PC-3 (cell line): ENCODE measurements at regions not wholly inside any gene's neighbourhood (a gene's known extent, or its start where the extent isn't known, plus 50 kb on each side); places are given as distances from the start of the nearest gene placed in this dataset.
"Not testable (repeated sequence)": the region's sequence is repeated elsewhere in the genome, so short reads cannot be mapped to it uniquely, and the experiment has no call there.

Source experiments
- EZH2 ChIP-seq: fragments of 300-600 bp; sonication (generic); IDR thresholded peaks from one replicate; pipeline ENCODE4 v1.6.1; 2017; ENCODE audit warnings: antibody characterized with exemption, mild to moderate bottlenecking, low read length; ENCODE audit not compliant: unreplicated experiment
- EZH2phosphoT487 ChIP-seq: fragments of 300-600 bp; sonication (generic); IDR thresholded peaks from 2 replicates; pipeline ENCODE4 v1.6.1; 2018; ENCODE audit warnings: mild to moderate bottlenecking, antibody characterized with exemption, low read length, borderline replicate concordance
- TF ChIP-seq, protein P1 (sequence below): fragments of 300-600 bp; sonication (generic); conservative IDR thresholded peaks from 2 replicates; pipeline ENCODE4 v1.5.1; 2017; ENCODE audit warnings: antibody characterized with exemption, low read depth, mild to moderate bottlenecking, low read length

DNA sequence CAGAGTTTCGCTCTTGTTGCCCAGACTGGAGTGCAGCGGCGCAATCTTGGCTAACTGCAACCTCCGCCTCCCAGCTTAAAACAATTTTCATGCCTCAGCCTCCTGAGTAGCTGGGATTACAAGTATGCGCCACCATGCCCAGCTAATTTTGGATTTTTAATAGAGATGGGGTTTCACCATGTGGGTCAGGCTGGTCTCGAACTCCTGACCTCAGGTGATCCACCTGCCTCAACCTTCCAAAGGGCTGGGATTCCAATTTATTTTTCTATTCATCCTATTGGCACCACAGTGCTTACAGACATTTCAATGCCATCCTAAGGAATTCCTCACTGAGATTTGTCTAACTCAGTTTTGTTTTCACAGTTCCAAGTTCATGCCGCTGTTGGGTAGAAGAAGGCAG, 98.3 kb upstream of the EGLN3 start:
- TF ChIP-seq, protein P1, sequence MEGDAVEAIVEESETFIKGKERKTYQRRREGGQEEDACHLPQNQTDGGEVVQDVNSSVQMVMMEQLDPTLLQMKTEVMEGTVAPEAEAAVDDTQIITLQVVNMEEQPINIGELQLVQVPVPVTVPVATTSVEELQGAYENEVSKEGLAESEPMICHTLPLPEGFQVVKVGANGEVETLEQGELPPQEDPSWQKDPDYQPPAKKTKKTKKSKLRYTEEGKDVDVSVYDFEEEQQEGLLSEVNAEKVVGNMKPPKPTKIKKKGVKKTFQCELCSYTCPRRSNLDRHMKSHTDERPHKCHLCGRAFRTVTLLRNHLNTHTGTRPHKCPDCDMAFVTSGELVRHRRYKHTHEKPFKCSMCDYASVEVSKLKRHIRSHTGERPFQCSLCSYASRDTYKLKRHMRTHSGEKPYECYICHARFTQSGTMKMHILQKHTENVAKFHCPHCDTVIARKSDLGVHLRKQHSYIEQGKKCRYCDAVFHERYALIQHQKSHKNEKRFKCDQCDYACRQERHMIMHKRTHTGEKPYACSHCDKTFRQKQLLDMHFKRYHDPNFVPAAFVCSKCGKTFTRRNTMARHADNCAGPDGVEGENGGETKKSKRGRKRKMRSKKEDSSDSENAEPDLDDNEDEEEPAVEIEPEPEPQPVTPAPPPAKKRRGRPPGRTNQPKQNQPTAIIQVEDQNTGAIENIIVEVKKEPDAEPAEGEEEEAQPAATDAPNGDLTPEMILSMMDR, result not testable (repeated sequence)
- not testable (repeated sequence) for TF ChIP-seq EZH2, EZH2phosphoT487
